ENCODE measurements at regions not wholly inside any gene's neighbourhood (a gene's known extent, or its start where the extent isn't known, plus 50 kb on each side); places are given as distances from the start of the nearest gene placed in this dataset.

DNA sequence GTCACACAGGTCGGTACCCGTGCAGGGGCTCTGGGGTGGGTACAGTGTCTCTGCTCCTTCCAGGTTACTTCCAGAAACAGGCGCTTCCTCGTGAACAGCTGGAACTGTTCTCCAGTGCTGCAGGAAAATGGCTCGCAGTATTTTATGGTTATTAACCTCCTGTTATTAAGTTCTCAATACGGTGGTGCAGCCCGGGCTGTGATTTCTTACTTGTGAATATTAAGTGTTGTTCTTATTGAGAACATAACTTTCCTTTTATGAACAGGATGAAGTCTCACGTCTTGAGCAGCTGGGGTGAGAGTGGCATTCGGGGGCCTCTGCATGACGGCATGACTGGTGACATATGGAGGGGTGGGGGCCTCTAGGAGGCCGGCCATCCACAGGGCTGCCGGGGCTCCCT lies 430.8 kb downstream of the GLRX3 start:
- intact Hi-C loops (cut with DNase I; ENCODE audit: low total_unique reads), result no loop called here
- WGBS, 2 donors (ENCODE audit: low coverage in 1 of 2), result 70% methylated on average over 6 to 12 of the region's 12 CpGs
- no peak overlapping the region for H3K4me3 ChIP-seq
- no peaks in the 10 kb centered on the region for H3K9me3 ChIP-seq
- TF ChIP-seq EP300 (IDR thresholded peaks at IDR 0.05; ENCODE audit: low read depth) (no peak), POLR2AphosphoS5 (IDR thresholded peaks at IDR 0.05) (no peak), CTCF (IDR thresholded peaks at IDR 0.05) (no peak), POLR2A (IDR thresholded peaks at IDR 0.05) (no peak)
- DNase-seq, result no peak
- no peaks in the 10 kb centered on the region for H3K36me3 ChIP-seq
- no peaks in the 10 kb centered on the region for H3K27me3 ChIP-seq
- in situ Hi-C loops (cut with MboI; ENCODE audit: low pct_ligation_motif_present in 1 of 4, low pct_unique_long_range_greater_than_20kb in 1 of 4, low sequenced_read_pairs in 3 of 4), result no loop called here
- no peak overlapping the region for H3K27ac ChIP-seq
- H3K4me1 ChIP-seq, result no peaks in the 10 kb centered on the region

GRCh38 chr10:130567436-130567835 lies 431.2 kb downstream of the GLRX3 start:
- in situ Hi-C loops (cut with MboI; ENCODE audit: low pct_ligation_motif_present in 1 of 4, low pct_unique_long_range_greater_than_20kb in 1 of 4, low sequenced_read_pairs in 3 of 4), result no loop called here
- Histone ChIP-seq H3K27me3 (no peaks in the 10 kb centered on the region), H3K36me3 (no peaks in the 10 kb centered on the region), H3K9me3 (no peaks in the 10 kb centered on the region), H3K27ac (no peak overlapping the region), H3K4me1 (no peaks in the 10 kb centered on the region), H3K4me3 (no peak overlapping the region)
- TF ChIP-seq EP300 (IDR thresholded peaks at IDR 0.05; ENCODE audit: low read depth) (no peak), POLR2AphosphoS5 (IDR thresholded peaks at IDR 0.05) (no peak), POLR2A (IDR thresholded peaks at IDR 0.05) (no peak), CTCF (IDR thresholded peaks at IDR 0.05) (no peak)
- no peak for DNase-seq
- intact Hi-C loops (cut with DNase I; ENCODE audit: low total_unique reads), result no loop called here
- WGBS, 2 donors (ENCODE audit: low coverage in 1 of 2), result 89% methylated on average over 29 of the region's 31 CpGs; no CpG with 5 or more reads in 1 of the 2 donors

DNA sequence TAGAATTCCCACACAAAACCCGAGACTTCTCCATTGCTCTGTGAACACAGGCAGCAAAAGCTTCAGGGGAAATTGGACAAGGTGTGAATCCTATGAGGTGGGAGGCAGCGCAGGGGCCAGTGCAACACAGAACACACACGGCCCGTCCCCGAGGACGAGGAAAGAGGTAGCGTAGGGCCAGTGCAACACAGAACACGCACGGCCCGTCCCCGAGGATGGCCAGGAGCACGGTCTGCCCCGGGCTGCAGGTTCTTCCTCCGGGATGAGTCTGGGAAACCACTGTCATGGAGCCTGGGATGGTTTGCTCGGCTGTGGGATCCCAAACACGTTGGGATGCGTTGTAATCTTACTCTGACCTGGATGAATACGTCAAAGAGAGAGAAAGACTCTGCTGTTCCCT lies 432.1 kb downstream of the GLRX3 start:
- intact Hi-C loops (cut with DNase I; ENCODE audit: low total_unique reads), result no loop called here
- in situ Hi-C loops (cut with MboI; ENCODE audit: low pct_ligation_motif_present in 1 of 4, low pct_unique_long_range_greater_than_20kb in 1 of 4, low sequenced_read_pairs in 3 of 4), result no loop called here
- Histone ChIP-seq H3K4me1 (no peaks in the 10 kb centered on the region), H3K36me3 (no peaks in the 10 kb centered on the region), H3K4me3 (no peak overlapping the region), H3K27ac (no peak overlapping the region), H3K9me3 (no peaks in the 10 kb centered on the region), H3K27me3 (no peaks in the 10 kb centered on the region)
- no peak for TF ChIP-seq EP300 (IDR thresholded peaks at IDR 0.05; ENCODE audit: low read depth)
- no peak for TF ChIP-seq CTCF (IDR thresholded peaks at IDR 0.05)
- no peak for TF ChIP-seq POLR2A (IDR thresholded peaks at IDR 0.05)
- TF ChIP-seq POLR2AphosphoS5 (IDR thresholded peaks at IDR 0.05), result no peak
- no peak for DNase-seq
- 86 to 100% methylated on average over 1 to 17 of the region's 18 CpGs for WGBS, 2 donors (ENCODE audit: low coverage in 1 of 2)

GRCh38 chr10:130570074-130570473 lies 433.9 kb downstream of the GLRX3 start:
- intact Hi-C loops (cut with DNase I; ENCODE audit: low total_unique reads) (no loop called here), in situ Hi-C loops (cut with MboI; ENCODE audit: low pct_ligation_motif_present in 1 of 4, low pct_unique_long_range_greater_than_20kb in 1 of 4, low sequenced_read_pairs in 3 of 4) (no loop called here)
- TF ChIP-seq POLR2AphosphoS5 (IDR thresholded peaks at IDR 0.05) (no peak), CTCF (IDR thresholded peaks at IDR 0.05) (no peak), POLR2A (IDR thresholded peaks at IDR 0.05) (no peak), EP300 (IDR thresholded peaks at IDR 0.05; ENCODE audit: low read depth) (no peak)
- Histone ChIP-seq H3K4me3 (no peak overlapping the region), H3K4me1 (no peaks in the 10 kb centered on the region), H3K36me3 (no peaks in the 10 kb centered on the region), H3K27me3 (no peaks in the 10 kb centered on the region), H3K27ac (no peak overlapping the region), H3K9me3 (no peaks in the 10 kb centered on the region)
- 60 to 66% methylated on average over 4 to 7 of the region's 7 CpGs for WGBS, 2 donors (ENCODE audit: low coverage in 1 of 2)
- no peak for DNase-seq
